ENCODE measurements at regions not wholly inside any gene's neighbourhood (a gene's known extent, or its start where the extent isn't known, plus 50 kb on each side); places are given as distances from the start of the nearest gene placed in this dataset.
A peak's percentile ranks its signal among the peaks of the same experiment; 100 is the strongest.

- H3K36me3 ChIP-seq (ENCODE audit: control insufficient read depth, insufficient read depth, low read length, severe bottlenecking), result no peaks in the 10 kb centered on the region
- H3K27me3 ChIP-seq (replicated peaks; ENCODE audit: control insufficient read depth, insufficient read depth, low read length), result peaks cover 4% of the 10 kb centered on the region
- peak; percentile 38 for DNase-seq (ENCODE audit: low read depth)
- H3K9ac ChIP-seq (ENCODE audit: low read length), result no peak overlapping the region
- peaks cover 21% of the 10 kb centered on the region for H3K4me1 ChIP-seq (ENCODE audit: control insufficient read depth, insufficient read depth, low read length)
- no peaks in the 10 kb centered on the region for H3K9me3 ChIP-seq (ENCODE audit: control insufficient read depth, low read length)
- H3K4me3 ChIP-seq (ENCODE audit: low read length), result no peak overlapping the region
These were observed 59.9 kb upstream of the POU3F3 start for GRCh38 chr2:104793966-104794365.

GRCh38 chr2:104794441-104794840 lies 59.5 kb upstream of the POU3F3 start:
- Histone ChIP-seq H3K9me3 (ENCODE audit: control insufficient read depth, low read length) (no peaks in the 10 kb centered on the region), H3K36me3 (ENCODE audit: control insufficient read depth, insufficient read depth, low read length, severe bottlenecking) (no peaks in the 10 kb centered on the region), H3K4me1 (ENCODE audit: control insufficient read depth, insufficient read depth, low read length) (peaks cover 21% of the 10 kb centered on the region), H3K9ac (ENCODE audit: low read length) (no peak overlapping the region), H3K4me3 (ENCODE audit: low read length) (no peak overlapping the region), H3K27me3 (replicated peaks; ENCODE audit: control insufficient read depth, insufficient read depth, low read length) (no peaks in the 10 kb centered on the region)
- DNase-seq (ENCODE audit: low read depth), result peak; percentile 21
